ENCODE measurements at regions not wholly inside any gene's neighbourhood (a gene's known extent, or its start where the extent isn't known, plus 50 kb on each side); places are given as distances from the start of the nearest gene placed in this dataset.
A peak's percentile ranks its signal among the peaks of the same experiment; 100 is the strongest.

GRCh38 chr18:11553098-11553940 is 56.1 kb upstream of the SLC35G4 start:
- DNase-seq (ENCODE audit: low spot score), result peak; percentile 77

DNA sequence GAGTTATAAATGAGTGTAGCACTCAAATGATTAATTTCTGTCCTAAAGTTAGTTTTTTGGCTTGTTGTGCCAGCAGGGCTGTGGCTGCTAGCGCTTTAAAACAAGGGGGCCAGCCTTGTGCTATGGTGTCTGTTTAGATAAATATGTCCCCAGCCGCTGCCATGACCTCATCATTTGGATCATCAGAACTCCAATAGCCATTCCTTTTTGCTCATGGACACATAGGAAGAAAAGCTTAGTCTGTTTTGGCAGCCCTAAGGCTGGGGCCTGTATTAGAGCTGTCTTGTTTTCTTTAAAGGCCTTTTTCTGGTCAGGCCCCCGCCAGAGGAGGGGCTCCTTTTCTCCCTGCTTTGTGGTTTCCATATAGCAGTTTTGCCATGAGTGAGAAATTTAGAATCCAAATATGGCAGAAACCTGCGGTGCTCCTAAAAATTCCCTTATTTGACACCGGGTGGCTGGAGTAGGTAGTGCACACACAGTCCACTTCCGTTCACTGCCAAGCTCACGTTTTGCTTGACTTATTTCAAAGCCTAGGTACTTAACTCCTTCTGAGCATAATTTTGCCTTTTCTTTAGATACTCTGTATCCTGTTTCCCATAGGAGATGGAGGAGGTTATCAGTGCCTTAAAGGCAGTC is 60.4 kb upstream of the SLC35G4 start:
- DNase-seq (ENCODE audit: low spot score), result no peak

GRCh38 chr18:11548396-11548795 is 61.0 kb upstream of the SLC35G4 start:
- DNase-seq (ENCODE audit: low spot score), result no peak

DNA sequence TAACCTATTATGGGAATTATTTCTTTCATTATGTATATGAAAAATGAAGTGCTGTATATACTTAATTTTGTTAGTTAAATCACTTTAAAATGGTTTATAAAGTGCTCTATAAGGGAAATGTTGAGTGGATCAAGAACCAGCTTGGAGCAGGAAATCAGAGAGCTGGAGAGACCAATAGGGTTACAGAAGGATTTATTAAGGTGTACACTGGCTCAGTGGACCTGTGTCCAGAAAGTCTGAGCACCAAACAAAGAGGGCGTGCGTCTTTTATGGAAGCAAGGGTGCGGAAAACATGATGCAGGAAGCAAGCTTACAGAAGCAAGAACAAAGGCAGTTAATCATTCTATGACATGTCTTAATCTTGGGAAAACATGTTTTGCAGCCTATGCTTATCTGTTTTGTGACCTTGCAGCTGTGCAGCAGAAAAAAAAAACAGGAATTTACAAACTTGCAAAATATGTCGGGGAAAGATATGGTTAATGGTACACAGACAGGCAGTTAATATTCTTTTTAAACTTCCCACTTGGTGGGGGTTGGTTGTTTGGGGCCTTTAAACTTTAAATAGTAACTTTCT is 65.2 kb upstream of the SLC35G4 start:
- no peak for DNase-seq (ENCODE audit: low spot score)

- DNase-seq (ENCODE audit: low spot score), result no peak
These were observed 68.2 kb upstream of the SLC35G4 start for GRCh38 chr18:11541179-11541578.

DNA sequence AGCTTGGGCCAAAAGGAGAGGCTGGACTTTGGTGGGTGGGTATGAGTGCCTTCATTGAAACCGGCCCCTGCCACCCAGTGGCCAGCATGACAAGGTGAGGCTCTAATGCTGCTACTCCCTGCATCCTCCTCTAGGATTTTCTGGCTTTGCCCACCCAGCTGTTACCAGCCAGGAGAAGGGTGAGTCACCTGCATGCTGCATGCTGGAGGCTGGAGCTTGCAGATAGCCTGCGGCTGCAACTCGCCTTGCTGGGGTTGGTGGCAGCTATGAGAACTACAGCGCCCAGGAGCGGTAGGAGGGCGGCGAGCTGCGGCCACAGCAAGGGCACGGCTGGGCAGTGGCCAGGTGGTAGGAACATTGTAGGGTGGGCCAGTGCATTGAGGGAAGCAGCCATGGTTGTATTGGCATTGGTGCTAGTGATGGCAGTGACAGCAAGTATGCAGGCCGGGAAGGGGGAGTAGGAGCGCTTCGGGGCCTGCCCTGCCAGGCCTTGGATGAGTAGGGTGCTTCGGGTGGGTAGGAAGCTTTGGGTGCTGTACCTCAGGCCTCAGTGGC is 75.4 kb upstream of the SLC35G4 start:
- DNase-seq (ENCODE audit: low spot score), result no peak

- DNase-seq (ENCODE audit: low spot score), result no peak
These were observed 75.9 kb upstream of the SLC35G4 start for GRCh38 chr18:11533513-11533890.

DNA sequence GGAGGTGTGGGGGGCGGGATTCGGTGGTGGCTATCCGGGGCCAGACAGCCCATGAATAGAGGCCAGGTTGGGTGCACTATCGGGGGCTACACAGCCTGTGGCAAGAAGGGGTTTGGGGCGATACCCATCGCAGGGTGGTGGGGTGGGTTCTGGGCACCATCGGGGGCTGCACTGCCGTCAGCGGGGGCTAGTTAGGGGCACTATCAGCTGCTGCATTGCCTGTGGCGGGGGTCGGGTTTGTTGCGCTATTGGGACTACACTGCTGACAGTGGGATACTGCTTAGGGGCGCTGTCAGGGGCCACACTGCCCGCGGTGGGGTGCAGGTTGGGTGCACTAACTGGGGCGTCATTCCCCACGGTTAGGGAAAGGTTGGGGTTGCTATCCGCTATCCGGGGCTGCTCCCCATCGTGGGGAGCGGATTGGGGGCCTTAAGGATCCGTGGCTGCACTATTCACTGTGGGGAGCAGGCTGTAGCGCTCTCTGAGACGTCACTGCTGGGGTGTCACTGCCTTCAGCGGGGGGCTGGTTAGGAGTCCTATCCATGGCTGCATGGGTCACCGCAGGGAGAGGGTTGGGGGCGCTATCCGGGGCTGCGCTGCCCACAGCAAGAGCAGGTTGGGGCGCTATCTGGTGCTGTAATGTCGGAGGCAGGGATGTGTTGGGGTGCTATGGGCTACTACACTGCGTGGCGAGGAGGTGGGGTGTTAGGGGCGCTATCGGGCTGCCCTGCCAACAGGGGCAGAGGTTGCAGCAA is 76.5 kb upstream of the SLC35G4 start:
- DNase-seq (ENCODE audit: low spot score), result no peak

- DNase-seq (ENCODE audit: low spot score), result no peak
These were observed 80.3 kb upstream of the SLC35G4 start for GRCh38 chr18:11529081-11529480.

GRCh38 chr18:11526675-11527074 is 82.7 kb upstream of the SLC35G4 start:
- no peak for DNase-seq (ENCODE audit: low spot score)

DNA sequence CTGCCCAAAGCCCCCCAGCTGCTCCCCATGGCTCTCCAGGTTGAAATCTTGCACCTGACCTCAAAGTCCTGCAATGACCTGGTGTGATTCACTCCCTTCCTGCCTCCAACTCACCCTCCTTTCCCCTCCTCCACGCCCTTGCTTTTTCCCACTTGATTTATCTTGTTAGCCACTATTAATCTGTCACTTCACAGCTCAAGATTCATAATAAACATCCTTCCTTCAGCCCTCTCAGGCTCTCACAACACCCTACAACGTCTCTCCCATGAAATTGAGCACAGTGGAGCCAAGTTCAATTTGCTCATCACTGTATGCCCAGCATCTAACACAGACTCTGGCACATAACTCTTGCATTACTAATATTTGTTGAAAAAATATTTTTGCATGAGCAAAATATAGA is 85.6 kb upstream of the SLC35G4 start:
- no peak for DNase-seq (ENCODE audit: low spot score)

DNA sequence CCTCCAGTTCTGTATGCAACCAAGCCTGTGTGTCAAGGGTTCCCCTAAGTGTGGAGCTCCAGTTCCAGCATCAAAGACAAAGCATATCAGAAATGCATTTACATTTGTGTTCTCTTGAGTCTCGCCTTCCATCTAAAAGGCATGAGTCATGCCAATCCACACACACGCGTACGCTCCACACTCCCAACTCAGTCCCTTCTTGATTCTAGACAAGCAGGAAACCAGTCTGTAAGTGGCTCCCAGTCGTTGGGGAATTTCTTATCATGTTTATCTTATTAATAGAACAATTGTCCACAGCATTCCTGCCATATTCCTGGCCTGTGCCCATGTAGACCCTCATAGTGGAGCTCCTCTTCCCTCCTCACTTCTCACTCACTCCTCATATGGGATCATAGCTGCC is 86.4 kb upstream of the SLC35G4 start:
- no peak for DNase-seq (ENCODE audit: low spot score)

DNA sequence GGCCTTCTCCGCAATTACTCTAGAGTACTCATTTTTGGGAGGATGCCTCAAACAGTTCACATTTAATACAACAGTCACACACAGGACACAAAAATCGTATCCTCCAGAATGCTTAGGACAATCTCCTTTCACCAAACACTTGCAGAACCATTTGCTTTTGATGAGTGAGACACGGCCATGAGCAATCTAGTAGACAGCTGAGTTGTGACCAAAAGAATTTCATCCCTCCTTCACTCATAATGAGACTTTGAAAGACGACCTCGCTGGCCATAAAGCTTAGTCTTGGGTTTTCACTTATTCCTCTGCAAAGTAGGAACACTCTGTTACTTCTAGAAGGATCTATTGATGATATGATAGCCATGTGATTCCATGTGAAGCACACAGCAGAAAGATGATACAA is 87.5 kb upstream of the SLC35G4 start:
- DNase-seq (ENCODE audit: low spot score), result no peak

DNA sequence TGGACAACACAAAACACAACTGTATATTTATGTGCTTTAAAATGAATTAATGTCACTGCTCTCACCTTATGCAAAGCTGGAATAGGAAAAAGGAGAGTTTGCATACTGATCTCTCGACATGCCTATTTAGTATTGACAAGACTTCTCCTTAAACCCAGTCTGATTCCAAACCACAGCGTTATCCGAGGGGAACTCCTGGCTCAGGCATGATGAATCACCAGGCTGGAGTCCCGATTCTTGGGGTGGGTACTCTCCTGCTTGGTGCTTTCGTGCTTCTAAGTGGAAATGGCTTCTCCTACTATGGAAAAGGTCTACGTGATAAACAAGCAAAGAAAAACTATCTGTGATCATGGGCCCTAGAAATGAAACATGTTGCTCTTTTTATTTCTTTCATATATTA is 88.9 kb upstream of the SLC35G4 start:
- DNase-seq (ENCODE audit: low spot score), result no peak

- DNase-seq (ENCODE audit: low spot score), result peak; percentile 45
These were observed 90.4 kb upstream of the SLC35G4 start for GRCh38 chr18:11518788-11519685.

DNA sequence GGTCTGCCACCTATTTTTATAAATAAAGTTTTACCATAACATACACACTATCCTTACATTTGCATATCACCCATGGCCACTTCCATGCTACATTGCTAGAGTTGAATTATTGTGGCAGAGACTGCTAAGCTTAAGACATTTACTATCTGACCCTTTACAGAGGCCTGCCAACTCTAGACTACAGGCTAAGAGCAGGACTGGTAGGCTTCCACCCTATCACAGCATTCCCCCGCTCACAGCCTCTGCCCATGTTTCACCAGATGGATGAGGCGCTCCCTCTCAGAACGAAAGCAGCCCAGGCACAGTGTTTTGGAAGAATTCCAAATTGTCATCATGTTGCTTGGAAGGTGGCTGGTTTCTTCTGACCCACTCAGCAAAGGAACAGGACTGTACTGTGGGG is 91.7 kb upstream of the SLC35G4 start:
- no peak for DNase-seq (ENCODE audit: low spot score)

DNA sequence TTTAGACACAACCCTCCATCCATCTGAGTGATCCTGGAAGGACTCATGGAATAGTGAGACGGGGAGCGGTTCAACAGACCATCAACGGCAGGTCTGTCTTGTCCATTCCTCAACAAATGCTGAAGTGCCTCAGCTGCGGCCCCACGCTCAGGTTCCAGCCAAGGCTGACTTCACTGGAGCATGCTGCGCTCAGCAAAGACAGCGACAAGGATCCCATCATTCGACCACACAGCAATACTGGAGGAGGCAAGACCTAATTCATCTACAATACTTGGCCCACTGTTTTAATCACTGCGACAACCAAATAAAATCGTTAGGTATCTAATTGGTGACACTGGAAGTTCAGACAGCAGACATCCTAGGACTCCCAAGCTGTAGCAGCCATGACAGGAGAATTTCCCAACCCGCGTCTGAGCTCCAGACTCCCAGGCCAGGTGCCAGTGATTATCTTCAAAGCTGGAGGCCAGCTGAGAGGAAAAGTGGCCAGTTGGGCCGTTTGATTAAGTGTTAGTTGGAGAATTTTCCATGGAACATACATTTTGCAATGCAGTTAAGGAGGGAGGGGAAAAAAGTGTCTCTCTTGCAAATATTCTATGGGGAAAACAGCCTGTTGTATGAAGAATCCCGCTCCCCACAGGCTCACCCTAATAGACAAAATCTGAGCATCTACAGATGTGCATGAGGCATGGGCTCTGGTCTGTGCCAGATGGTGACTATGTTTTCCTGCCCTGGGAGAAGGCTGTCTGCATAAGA is 92.5 kb upstream of the SLC35G4 start:
- no peak for DNase-seq (ENCODE audit: low spot score)

DNA sequence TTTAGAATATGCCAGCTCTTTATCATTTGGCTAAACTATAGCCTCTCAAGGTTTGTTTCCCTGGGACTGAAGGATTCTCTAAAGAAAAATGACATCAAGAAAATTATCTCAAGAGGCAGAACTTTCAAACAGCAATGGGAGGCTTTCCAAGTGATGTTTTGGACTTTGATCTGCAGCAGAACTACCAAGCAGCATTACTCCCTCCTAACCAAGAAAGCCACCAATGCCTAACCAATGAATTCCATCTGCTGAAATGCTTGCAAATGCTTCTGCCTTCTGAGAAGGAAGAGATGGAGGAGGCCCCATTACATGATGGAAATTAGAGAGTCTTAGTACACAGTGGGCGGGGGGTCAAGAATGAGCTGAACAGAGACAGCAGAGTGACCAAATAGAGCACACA is 95.1 kb upstream of the SLC35G4 start:
- DNase-seq (ENCODE audit: low spot score), result no peak

DNA sequence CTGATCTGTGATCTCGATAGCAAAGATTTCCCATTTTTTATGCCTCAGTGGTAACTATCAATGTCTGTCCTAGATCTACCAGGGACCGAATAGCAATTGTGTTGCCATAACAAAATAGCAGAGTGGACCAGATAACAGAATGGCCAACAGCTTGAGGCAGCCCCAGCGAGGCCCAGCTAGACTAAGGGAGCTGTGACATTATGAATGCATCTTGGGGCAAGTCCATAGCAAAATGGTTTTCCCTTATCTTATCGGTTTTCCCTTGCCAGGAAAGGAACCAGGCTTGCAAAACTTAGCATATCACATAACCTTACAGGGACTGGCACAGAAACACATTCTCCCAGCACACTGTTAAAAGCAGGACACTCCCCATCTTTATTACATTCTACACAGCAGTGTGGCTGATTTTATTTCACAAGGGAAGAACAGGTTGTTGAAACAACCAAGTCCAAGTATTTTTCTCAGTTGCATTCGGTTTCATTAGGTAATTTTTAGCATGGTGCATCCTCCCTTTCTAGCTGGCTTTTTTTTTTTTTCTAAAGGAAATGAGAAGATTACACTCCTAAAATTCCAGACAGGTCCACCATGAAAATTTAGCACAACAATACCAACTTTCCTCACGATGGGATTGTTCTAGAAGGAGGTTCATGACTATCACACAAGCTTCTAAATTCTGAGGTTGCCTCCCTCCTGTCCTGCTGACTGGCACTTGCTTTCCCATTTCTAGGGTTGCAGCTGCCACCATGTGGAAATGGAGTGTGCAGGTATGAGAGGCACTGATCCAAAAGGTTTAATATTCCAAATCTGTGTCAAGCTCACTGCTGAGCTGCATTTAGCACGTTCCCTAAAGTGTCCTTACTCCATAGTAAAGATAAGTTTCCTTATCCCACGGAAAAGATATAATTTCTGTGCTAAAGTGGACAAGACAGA is 97.0 kb upstream of the SLC35G4 start:
- no peak for DNase-seq (ENCODE audit: low spot score)
